ENCODE measurements at regions not wholly inside any gene's neighbourhood (a gene's known extent, or its start where the extent isn't known, plus 50 kb on each side); places are given as distances from the start of the nearest gene placed in this dataset.

GRCh38 chr16:60727851-60728250 is 1308.4 kb downstream of the CDH8 start:
- DNase-seq (ENCODE audit: extremely low spot score): no peak
- no peak for TF ChIP-seq POLR2A (IDR thresholded peaks at IDR 0.05; ENCODE audit: low read depth)
- TF ChIP-seq POLR2AphosphoS5 (IDR thresholded peaks at IDR 0.05): no peak
- TF ChIP-seq EP300 (IDR thresholded peaks at IDR 0.05): no peak
- no peak for TF ChIP-seq CTCF (IDR thresholded peaks at IDR 0.05)
- H3K4me1 ChIP-seq: no peaks in the 10 kb centered on the region
- H3K4me3 ChIP-seq: no peak overlapping the region
- 52% methylated on average over 5 of the region's 5 CpGs for WGBS
- H3K9me3 ChIP-seq: no peaks in the 10 kb centered on the region
- no peak overlapping the region for H3K27ac ChIP-seq (replicated peaks in 1 of 4)
- no peaks in the 10 kb centered on the region for H3K36me3 ChIP-seq
- intact Hi-C loops (cut with DNase I): no loop called here
- H3K27me3 ChIP-seq: no peaks in the 10 kb centered on the region

- H3K27me3 ChIP-seq: no peaks in the 10 kb centered on the region
- H3K4me1 ChIP-seq: no peaks in the 10 kb centered on the region
- intact Hi-C loops (cut with DNase I): no loop called here
- no peaks in the 10 kb centered on the region for H3K36me3 ChIP-seq
- 87% methylated on average over 2 of the region's 2 CpGs for WGBS
- DNase-seq (ENCODE audit: extremely low spot score): no peak
- no peak for TF ChIP-seq EP300 (IDR thresholded peaks at IDR 0.05)
- no peak for TF ChIP-seq POLR2A (IDR thresholded peaks at IDR 0.05; ENCODE audit: low read depth)
- TF ChIP-seq CTCF (IDR thresholded peaks at IDR 0.05): no peak
- no peak for TF ChIP-seq POLR2AphosphoS5 (IDR thresholded peaks at IDR 0.05)
- H3K4me3 ChIP-seq: no peak overlapping the region
- peaks cover 0 to 22% (median 17%) of the 10 kb centered on the region in 4 donors for H3K9me3 ChIP-seq
- no peak overlapping the region for H3K27ac ChIP-seq (replicated peaks in 1 of 4)
These were observed 1316.2 kb downstream of the CDH8 start for GRCh38 chr16:60720060-60720459.

GRCh38 chr16:60717808-60718207 is 1318.4 kb downstream of the CDH8 start:
- no peak overlapping the region for H3K27ac ChIP-seq (replicated peaks in 1 of 4)
- no peaks in the 10 kb centered on the region for H3K36me3 ChIP-seq
- TF ChIP-seq POLR2AphosphoS5 (IDR thresholded peaks at IDR 0.05): no peak
- TF ChIP-seq EP300 (IDR thresholded peaks at IDR 0.05): no peak
- TF ChIP-seq CTCF (IDR thresholded peaks at IDR 0.05): no peak
- TF ChIP-seq POLR2A (IDR thresholded peaks at IDR 0.05; ENCODE audit: low read depth): no peak
- H3K9me3 ChIP-seq: peaks cover 0 to 22% (median 17%) of the 10 kb centered on the region in 4 donors
- no peaks in the 10 kb centered on the region for H3K27me3 ChIP-seq
- DNase-seq (ENCODE audit: extremely low spot score): no peak
- intact Hi-C loops (cut with DNase I): no loop called here
- no peaks in the 10 kb centered on the region for H3K4me1 ChIP-seq
- WGBS: 86% methylated on average over 2 of the region's 2 CpGs
- no peak overlapping the region for H3K4me3 ChIP-seq

- Histone ChIP-seq H3K9me3 (no peaks in the 10 kb centered on the region), H3K4me3 (no peak overlapping the region), H3K27me3 (no peaks in the 10 kb centered on the region), H3K36me3 (no peaks in the 10 kb centered on the region), H3K4me1 (no peaks in the 10 kb centered on the region), H3K27ac (replicated peaks in 1 of 4) (no peak overlapping the region)
- intact Hi-C loops (cut with DNase I): no loop called here
- 33% methylated on average over 3 of the region's 3 CpGs for WGBS
- no peak for DNase-seq (ENCODE audit: extremely low spot score)
- no peak for TF ChIP-seq POLR2A (IDR thresholded peaks at IDR 0.05; ENCODE audit: low read depth)
- no peak for TF ChIP-seq EP300 (IDR thresholded peaks at IDR 0.05)
- no peak for TF ChIP-seq POLR2AphosphoS5 (IDR thresholded peaks at IDR 0.05)
- no peak for TF ChIP-seq CTCF (IDR thresholded peaks at IDR 0.05)
These were observed 1324.1 kb downstream of the CDH8 start for GRCh38 chr16:60712144-60712543.

- Histone ChIP-seq H3K4me3 (no peak overlapping the region), H3K27ac (replicated peaks in 1 of 4) (no peak overlapping the region), H3K36me3 (no peaks in the 10 kb centered on the region), H3K4me1 (no peaks in the 10 kb centered on the region), H3K9me3 (no peaks in the 10 kb centered on the region), H3K27me3 (no peaks in the 10 kb centered on the region)
- no peak for DNase-seq (ENCODE audit: extremely low spot score)
- intact Hi-C loops (cut with DNase I): no loop called here
- TF ChIP-seq POLR2AphosphoS5 (IDR thresholded peaks at IDR 0.05) (no peak), POLR2A (IDR thresholded peaks at IDR 0.05; ENCODE audit: low read depth) (no peak), EP300 (IDR thresholded peaks at IDR 0.05) (no peak), CTCF (IDR thresholded peaks at IDR 0.05) (no peak)
- WGBS: 27% methylated on average over 1 of the region's 1 CpG
These were observed 1331.5 kb downstream of the CDH8 start for GRCh38 chr16:60704726-60705125.
